ENCODE measurements at regions not wholly inside any gene's neighbourhood (a gene's known extent, or its start where the extent isn't known, plus 50 kb on each side); places are given as distances from the start of the nearest gene placed in this dataset.

DNA sequence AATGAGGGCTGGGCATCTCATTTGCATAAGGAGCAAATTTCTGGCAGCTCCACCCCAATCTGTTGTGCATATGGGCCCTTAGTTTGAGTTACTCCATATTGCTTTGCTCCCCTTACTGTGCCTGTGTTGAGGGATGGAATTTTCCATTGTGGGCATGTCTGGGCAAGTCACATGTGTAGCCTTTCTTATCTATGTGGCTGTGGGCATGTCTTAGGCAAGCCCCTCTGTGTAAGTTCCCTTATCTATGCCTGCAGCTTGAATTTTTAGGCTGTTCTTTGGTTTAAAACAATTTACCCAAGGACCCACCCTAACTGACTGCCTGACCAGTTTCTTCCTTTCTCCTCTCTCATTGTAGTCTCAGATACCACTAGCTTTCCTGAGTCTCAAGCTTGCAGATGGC, 405.7 kb upstream of the NCAM2 start:
- DNase-seq: no peak

GRCh38 chr21:20603236-20603635, 395.0 kb upstream of the NCAM2 start:
- no peak for DNase-seq

DNA sequence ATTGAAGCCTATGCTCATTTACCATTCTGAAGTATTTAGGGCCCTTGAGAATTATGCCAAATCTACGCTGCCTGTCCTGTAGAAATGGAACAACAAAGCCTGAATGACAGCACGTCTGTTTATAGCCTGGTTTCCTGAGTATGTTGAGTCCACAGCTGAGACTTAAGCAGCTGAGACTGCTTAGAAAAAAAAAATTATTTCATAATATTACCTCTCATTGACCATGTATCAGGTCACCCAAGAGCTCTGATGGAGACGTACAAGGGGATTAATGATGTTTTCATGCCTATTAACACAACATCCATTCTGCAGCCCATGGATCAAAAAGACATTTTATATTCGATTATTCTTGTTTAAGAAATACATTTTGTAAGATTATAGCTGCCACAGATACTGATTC, 387.2 kb upstream of the NCAM2 start:
- no peak for DNase-seq

- no peak for DNase-seq
These were observed 384.6 kb upstream of the NCAM2 start for GRCh38 chr21:20613654-20614053.

DNA sequence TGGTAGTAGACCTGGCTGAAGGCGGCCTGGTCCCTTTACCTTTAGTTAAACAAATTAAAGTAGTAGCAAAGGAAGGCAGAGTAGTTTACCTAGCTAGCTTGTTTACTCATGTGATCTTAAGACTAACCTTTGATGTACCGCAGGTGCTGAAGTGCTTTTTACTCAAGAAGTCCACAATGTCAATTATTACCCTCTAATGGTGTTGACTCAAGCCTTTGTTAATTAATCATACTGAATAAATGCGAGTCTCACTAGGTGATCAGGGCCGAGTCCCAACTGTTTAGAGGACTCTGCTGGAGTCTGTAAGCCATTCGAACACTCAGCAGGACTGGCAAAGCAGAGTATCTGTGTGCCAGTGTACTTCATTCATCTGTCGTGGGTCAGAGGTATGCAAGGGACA, 381.1 kb upstream of the NCAM2 start:
- no peak for DNase-seq

GRCh38 chr21:20618878-20619277, 379.3 kb upstream of the NCAM2 start:
- no peak for DNase-seq

- DNase-seq: no peak
These were observed 370.6 kb upstream of the NCAM2 start for GRCh38 chr21:20627594-20627993.

DNA sequence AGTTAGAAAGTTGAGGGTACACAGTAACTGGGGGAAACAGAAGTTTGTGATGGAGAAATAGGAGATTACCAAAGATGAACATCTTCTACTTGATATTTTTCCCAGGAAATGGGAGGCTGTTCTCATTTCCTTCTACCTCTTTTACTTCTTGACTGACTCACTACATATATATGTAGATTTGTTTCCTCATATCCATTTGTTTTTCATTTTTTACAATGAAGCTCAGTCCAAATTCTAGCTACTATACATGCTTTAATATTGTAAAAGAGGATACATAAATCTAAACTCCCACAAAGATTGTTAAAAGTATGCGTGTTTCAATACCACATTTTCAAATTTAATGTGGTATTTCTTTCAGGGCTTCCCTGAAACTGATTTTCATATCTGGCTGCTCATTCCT, 366.6 kb upstream of the NCAM2 start:
- DNase-seq: no peak

DNA sequence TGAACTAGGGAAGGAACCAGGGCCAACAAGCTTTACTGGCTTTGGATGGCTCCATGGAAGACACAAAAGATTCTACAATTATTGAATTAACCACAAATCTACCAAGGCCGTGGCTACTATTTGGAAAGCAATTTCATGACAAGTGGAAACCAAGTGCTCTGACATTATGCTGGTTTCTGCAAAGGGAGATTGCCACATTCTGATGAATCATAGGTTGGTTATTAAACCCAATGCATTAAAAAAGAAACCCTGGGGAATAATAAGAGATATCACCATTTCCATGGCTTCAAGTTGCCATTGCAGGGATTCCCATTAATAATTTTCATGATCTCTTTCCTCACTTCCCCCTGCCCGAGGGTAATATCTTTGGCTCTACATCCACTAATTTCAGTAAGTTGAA, 359.2 kb upstream of the NCAM2 start:
- DNase-seq: no peak

DNA sequence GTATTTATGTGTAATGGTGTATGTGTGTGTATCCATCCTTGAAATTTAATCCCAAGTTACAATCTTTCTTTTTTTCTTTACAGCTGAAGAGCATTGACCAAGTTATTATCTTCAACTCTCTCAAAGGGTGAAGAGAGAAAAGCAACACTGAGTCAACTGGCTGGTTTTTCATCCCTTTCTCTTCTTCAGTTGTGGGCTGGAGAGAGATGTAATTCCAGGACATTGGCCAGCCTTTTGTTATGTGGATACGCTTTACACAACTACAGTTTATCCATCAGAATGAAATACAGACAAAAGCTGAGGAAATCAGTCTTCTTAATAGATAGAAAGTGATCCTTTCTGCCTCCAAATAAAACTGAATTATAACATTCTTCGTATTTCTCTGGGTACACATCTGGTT, 357.0 kb upstream of the NCAM2 start:
- no peak for DNase-seq

GRCh38 chr21:20642681-20643080, 355.5 kb upstream of the NCAM2 start:
- DNase-seq: no peak

GRCh38 chr21:20644552-20644951, 353.7 kb upstream of the NCAM2 start:
- no peak for DNase-seq

DNA sequence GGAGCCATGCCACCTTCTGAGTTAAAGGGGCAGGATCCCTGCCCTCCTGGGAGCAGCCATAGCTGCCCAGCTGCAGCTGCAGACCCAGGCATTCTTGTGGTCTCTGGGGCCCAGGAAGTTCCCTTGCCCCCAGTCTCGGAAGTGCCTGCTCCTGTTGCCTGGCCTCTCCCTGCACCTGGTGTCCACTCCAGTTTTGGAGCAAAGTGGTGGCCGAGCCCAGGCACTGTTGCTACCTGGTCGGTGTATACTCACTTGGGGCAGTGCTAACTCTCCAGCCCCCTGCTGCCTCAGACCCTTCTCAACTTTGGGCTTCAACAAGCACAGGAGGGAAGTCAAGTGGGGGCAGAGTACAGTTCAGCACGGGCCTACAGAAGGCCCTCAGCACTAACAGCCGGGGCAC, 352.9 kb upstream of the NCAM2 start:
- no peak for DNase-seq

- no peak for DNase-seq
These were observed 351.6 kb upstream of the NCAM2 start for GRCh38 chr21:20646431-20647165.

- DNase-seq: no peak
These were observed 350.6 kb upstream of the NCAM2 start for GRCh38 chr21:20647607-20648006.

DNA sequence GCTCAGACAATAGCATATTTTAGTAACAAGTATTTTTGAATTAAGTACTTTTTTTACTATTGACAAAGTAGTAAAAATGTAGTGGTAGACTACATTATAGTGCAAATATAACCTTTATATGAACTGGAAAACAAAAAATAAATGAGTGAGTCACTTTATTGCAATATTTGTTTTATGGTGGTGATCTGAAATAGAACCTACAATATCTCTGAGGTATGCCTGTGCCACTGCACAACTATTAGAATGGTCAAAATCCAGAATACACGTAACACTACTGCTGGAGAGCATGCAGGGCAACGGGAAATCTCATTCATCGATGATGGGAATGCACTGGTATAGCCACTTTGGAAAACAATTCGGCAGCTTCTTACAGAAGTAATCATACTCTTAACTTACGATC, 349.0 kb upstream of the NCAM2 start:
- no peak for DNase-seq

GRCh38 chr21:20652846-20653245, 345.4 kb upstream of the NCAM2 start:
- no peak for DNase-seq

- DNase-seq: no peak
These were observed 337.0 kb upstream of the NCAM2 start for GRCh38 chr21:20661246-20661645.

DNA sequence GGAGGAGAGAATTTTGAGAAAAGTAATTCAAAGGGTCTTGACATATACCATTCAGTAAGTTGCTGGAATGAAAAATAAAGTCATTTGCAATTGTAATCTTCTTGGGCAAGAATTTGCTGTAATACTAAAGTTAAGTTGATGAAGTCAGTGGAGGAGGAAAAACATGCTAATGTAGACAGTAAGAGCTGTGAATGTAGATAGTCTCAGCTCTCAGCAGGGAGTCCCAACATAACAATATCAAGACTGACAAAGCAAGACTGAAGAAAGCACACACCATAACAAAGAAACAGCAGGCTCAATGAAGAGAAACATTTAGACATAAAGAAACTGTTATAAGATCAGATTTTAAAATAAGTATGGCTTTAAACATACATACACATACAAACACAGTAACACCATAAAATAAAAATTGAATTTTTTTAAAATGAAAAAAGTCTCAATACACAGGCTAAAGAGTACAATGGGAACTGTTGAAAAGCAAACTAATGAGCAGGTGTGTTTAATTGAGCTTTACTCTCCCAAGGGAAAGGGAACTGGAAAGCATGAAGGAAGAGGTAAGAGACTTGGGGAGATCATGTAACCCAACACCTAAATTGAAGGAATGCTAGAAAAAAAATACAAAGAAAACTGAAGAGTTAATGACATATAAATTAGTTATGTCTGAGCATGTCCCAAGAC, 336.3 kb upstream of the NCAM2 start:
- no peak for DNase-seq

DNA sequence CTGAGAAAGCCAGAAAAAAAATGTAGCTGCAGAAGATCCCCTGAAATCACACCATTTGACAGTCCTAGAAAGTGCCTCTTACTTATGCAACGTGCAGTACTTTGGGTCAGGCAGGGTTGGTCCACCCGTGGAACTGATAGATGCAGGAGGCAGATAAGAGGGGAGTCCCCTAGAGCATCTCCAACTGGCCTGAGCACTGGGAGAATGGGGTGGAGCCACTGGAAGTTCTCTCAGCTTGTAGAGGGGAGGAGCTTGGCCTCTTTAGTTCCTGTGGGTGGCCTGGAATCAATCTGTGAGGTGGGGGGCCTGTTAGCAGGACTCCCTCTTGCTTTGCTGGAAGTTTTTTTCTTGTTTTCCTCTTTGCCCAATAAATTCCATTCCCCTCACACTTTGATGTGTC, 335.7 kb upstream of the NCAM2 start:
- no peak for DNase-seq

DNA sequence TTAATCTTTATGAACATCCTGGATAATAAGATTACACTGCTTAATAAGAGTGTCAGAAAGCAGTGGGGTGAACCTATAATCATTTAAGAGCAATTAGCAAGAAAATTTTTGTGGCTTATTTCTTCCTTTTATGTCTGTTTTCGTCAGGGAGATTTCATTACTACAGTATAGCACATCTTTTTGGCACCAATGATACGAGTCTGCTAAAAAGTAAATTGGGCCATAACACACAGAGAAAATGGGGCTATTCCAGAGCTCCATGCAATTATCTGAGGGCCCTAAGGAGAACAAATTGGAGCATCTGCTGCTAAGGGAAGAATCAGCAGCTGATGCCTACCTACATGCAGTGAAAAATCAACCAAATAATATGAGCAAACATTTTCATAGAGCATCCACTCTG, 330.3 kb upstream of the NCAM2 start:
- no peak for DNase-seq

DNA sequence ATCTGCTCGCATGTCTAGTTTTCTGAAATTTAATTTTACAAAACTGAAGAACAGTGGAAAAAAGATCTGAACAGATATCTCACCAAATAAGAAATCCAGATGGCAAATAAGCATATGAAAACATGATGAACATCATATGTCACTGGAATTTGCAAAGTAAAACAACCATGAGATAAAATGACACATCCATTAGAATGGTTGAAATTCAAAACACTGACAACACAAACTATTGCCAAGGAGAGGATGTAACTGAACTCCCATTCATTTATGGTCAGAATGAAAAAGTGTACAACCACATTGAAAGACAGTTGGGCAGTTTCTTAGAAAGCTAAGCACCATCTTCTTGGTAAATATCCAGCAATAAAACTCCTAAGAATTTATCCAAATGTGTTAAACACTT, 312.7 kb upstream of the NCAM2 start:
- DNase-seq: no peak

DNA sequence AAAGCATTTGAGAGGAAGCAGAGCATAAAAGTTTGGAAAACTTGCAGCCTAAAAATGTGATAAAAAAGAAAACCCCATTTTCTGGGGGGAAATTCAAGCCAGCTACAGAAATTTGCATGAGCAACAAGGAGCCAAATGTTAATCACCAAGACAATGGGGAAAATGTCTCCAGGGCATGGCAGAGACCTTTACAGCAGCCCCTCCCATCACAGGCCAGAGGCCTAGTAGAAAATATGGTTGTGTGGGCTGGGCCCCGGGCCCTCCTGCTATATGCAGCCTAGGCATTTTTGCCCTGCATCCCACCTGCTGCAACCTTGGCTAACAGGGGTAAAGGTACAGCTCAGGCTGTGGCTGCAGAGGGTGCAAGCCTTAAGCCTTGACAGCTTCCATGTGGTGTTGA, 299.6 kb upstream of the NCAM2 start:
- DNase-seq: no peak

GRCh38 chr21:20701235-20701634, 297.0 kb upstream of the NCAM2 start:
- no peak for DNase-seq

Measured in NCI-H446 (cell line).